ENCODE measurements at regions not wholly inside any gene's neighbourhood (a gene's known extent, or its start where the extent isn't known, plus 50 kb on each side); places are given as distances from the start of the nearest gene placed in this dataset.

DNA sequence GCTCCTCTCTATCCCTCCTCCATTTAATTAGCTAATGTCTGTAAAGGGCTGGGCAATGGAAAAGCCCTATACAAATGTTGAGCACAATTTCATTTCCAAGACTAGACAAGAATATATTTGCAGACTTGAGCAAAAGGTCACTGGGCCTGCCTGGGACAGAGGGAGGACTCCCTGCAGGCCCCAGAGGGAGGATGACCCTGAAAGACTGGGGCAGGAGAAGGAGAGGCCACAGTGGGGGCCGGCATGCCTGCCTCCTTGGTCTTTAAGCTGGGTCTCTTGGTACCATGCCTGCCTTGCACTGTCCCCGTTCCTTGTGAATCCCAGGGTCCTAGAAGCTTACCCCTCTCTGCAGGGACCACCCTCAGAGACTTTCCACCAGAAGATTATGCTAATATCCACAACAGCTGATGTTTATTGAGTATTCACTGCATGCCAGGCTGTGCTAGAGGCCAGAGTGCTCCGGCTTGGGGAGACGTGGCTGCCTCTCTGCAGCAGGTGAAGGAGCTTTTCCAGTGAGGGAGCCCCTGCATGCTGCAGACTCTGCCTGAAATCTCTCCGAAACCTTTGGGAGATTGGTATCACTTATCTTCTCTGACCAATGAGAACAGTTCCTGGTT lies 72.7 kb upstream of the HSPA9 start:
- TF ChIP-seq MYC (IDR thresholded peaks at IDR 0.05; ENCODE audit: low read depth, low read length) (no peak), POLR2A (IDR thresholded peaks at IDR 0.05; ENCODE audit: extremely low read depth, insufficient read length) (no peak)

Data from NB4 (cell line).